Hepatocyte (in vitro differentiated cells): ENCODE measurements at regions not wholly inside any gene's neighbourhood (a gene's known extent, or its start where the extent isn't known, plus 50 kb on each side); places are given as distances from the start of the nearest gene placed in this dataset.
"Not testable (repeated sequence)": the region's sequence is repeated elsewhere in the genome, so short reads cannot be mapped to it uniquely, and the experiment has no call there.

Experiments used
- DNase-seq: peaks from one replicate; pipeline ENCODE4 v3.0.0-alpha.2; 2016; ENCODE audit warnings: low spot score
- H2AFZ ChIP-seq: fragments of 200-600 bp; sonication (generic); 2 replicates; pipeline ENCODE4 v1.6.0; 2016; ENCODE audit warnings: antibody characterized with exemption, mild to moderate bottlenecking
- H3K27ac ChIP-seq: fragments of 200-600 bp; sonication (generic); 2 replicates; pipeline ENCODE4 v1.5.1; 2016; ENCODE audit warnings: mild to moderate bottlenecking
- H3K27me3 ChIP-seq: fragments of 200-600 bp; sonication (generic); 2 replicates; pipeline ENCODE4 v1.6.1; 2016
- H3K36me3 ChIP-seq: fragments of 200-600 bp; sonication (generic); replicated peaks from 2 replicates; pipeline ENCODE4 v1.5.1; 2016; ENCODE audit warnings: low read depth; ENCODE audit not compliant: insufficient read depth
- H3K4me1 ChIP-seq: fragments of 200-600 bp; sonication (generic); 2 replicates; pipeline ENCODE4 v1.5.1; 2016; ENCODE audit warnings: mild to moderate bottlenecking, moderate library complexity; ENCODE audit not compliant: insufficient read depth
- H3K4me2 ChIP-seq: fragments of 200-600 bp; sonication (generic); 2 replicates; pipeline ENCODE4 v1.6.0; 2016
- H3K4me3 ChIP-seq: fragments of 200-600 bp; sonication (generic); 2 replicates; pipeline ENCODE4 v1.5.1; 2016; ENCODE audit warnings: mild to moderate bottlenecking
- H3K79me2 ChIP-seq: fragments of 200-600 bp; sonication (generic); 2 replicates; pipeline ENCODE4 v1.6.0; 2017; ENCODE audit warnings: mild to moderate bottlenecking
- H3K9me2 ChIP-seq: fragments of 200-600 bp; sonication (generic); replicated peaks from 2 replicates; pipeline ENCODE4 v1.6.0; 2017; ENCODE audit warnings: mild to moderate bottlenecking; ENCODE audit not compliant: insufficient read depth
- H3K9me3 ChIP-seq: fragments of 200-600 bp; sonication (generic); 2 replicates; pipeline ENCODE4 v1.5.1; 2016; ENCODE audit warnings: low read depth, mild to moderate bottlenecking
- H4K20me1 ChIP-seq: fragments of 200-600 bp; sonication (generic); 2 replicates; pipeline ENCODE4 v1.6.0; 2016; ENCODE audit warnings: mild to moderate bottlenecking; ENCODE audit not compliant: insufficient read depth, poor library complexity, severe bottlenecking
- CTCF ChIP-seq: fragments of 200-600 bp; sonication (generic); IDR thresholded peaks from 2 replicates; pipeline ENCODE4 v1.5.1; 2016; ENCODE audit warnings: antibody characterized with exemption, mild to moderate bottlenecking; ENCODE audit not compliant: poor library complexity
- EZH2 ChIP-seq: fragments of 200-600 bp; sonication (generic); IDR thresholded peaks from 2 replicates; pipeline ENCODE4 v1.6.1; 2016; ENCODE audit warnings: antibody characterized with exemption, mild to moderate bottlenecking, borderline replicate concordance
- EZH2phosphoT487 ChIP-seq: fragments of 200-600 bp; sonication (generic); IDR thresholded peaks from one replicate; pipeline ENCODE4 v1.6.1; 2018; ENCODE audit warnings: antibody characterized with exemption, mild to moderate bottlenecking, low read depth, moderate library complexity; ENCODE audit not compliant: unreplicated experiment, severe bottlenecking
- WGBS: methylation state at CpG from one replicate; pipeline ENCODE4 v1.1.6; 2016; ENCODE audit warnings: low lambda C conversion rate; ENCODE audit errors: missing lambda C conversion rate; 5-methylcytosine and 5-hydroxymethylcytosine counted together

DNA sequence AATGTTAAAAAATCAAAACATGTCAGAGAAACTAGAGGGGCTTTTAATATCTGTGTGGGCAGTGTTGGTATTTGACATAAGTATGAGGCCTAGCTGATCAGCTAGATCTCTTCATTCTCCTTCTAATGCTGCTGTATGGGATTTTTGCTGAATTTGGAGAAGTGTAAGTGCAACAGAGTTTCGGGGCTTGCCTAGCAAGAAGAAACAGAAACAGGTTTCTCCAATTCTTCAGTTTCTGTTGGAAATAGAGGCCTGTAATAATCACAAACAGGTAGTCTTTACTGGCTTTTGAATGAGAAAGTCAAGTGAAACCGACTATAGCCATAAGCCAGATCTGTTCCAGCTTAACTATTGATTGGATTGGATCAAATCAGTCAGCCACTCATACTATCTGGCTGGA, 96.4 kb upstream of the PCLO start:
- H2AFZ ChIP-seq = no peak overlapping the region
- no peak for TF ChIP-seq EZH2phosphoT487
- no peak for TF ChIP-seq CTCF
- TF ChIP-seq EZH2 = no peak
- no peaks in the 10 kb centered on the region for H3K36me3 ChIP-seq
- H4K20me1 ChIP-seq = no peaks in the 10 kb centered on the region
- H3K9me2 ChIP-seq = no peaks in the 10 kb centered on the region
- H3K4me2 ChIP-seq = no peak overlapping the region
- 88% methylated on average over 2 of the region's 2 CpGs for WGBS
- H3K9me3 ChIP-seq = no peaks in the 10 kb centered on the region
- no peak overlapping the region for H3K4me3 ChIP-seq
- H3K4me1 ChIP-seq = no peaks in the 10 kb centered on the region
- H3K79me2 ChIP-seq = no peaks in the 10 kb centered on the region
- no peak overlapping the region for H3K27ac ChIP-seq
- no peak for DNase-seq
- no peaks in the 10 kb centered on the region for H3K27me3 ChIP-seq

GRCh38 chr7:83248000-83248399, 85.3 kb upstream of the PCLO start:
- Histone ChIP-seq H3K79me2 (no peaks in the 10 kb centered on the region), H3K9me2 (no peaks in the 10 kb centered on the region), H3K4me1 (no peaks in the 10 kb centered on the region), H3K27ac (no peak overlapping the region), H2AFZ (no peak overlapping the region), H4K20me1 (no peaks in the 10 kb centered on the region), H3K9me3 (no peaks in the 10 kb centered on the region), H3K4me2 (no peak overlapping the region), H3K4me3 (no peak overlapping the region), H3K36me3 (no peaks in the 10 kb centered on the region), H3K27me3 (no peaks in the 10 kb centered on the region)
- WGBS = 77% methylated on average over 3 of the region's 3 CpGs
- no peak for TF ChIP-seq EZH2phosphoT487
- no peak for TF ChIP-seq CTCF
- TF ChIP-seq EZH2 = no peak
- no peak for DNase-seq

DNA sequence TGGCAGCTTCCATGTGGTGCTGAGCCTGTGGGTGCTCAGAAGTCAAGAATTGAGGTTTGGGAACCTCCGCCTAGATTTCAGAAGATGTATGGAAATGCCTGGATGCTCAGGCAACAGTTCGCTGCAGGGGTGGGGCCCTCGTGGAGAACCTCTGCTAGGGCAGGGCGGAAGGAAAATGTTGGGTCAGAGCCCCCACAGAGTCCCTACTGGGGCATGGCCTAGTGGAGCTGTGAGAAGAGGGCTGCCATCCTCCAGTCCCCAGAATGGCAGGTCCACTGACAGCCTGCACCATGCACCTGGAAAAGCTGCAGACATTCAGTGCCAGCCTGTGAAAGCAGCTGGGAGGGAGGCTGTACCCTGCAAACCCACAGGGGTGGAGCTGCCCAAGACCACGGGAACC, 56.5 kb upstream of the PCLO start:
- H3K27ac ChIP-seq, H3K36me3 ChIP-seq, H3K27me3 ChIP-seq, H3K4me3 ChIP-seq, H3K4me2 ChIP-seq, H3K9me3 ChIP-seq, H3K9me2 ChIP-seq, H4K20me1 ChIP-seq, DNase-seq, H3K4me1 ChIP-seq, H3K79me2 ChIP-seq, H2AFZ ChIP-seq: not testable (repeated sequence)
- 91% methylated on average over 5 of the region's 5 CpGs for WGBS

GRCh38 chr7:83212883-83213282, 50.2 kb upstream of the PCLO start:
- 66% methylated on average over 2 of the region's 2 CpGs for WGBS
- H2AFZ ChIP-seq = no peak overlapping the region
- H4K20me1 ChIP-seq = no peaks in the 10 kb centered on the region
- no peak overlapping the region for H3K4me2 ChIP-seq
- no peak overlapping the region for H3K27ac ChIP-seq
- no peaks in the 10 kb centered on the region for H3K27me3 ChIP-seq
- no peaks in the 10 kb centered on the region for H3K9me3 ChIP-seq
- no peaks in the 10 kb centered on the region for H3K36me3 ChIP-seq
- DNase-seq = no peak
- no peaks in the 10 kb centered on the region for H3K9me2 ChIP-seq
- TF ChIP-seq CTCF (no peak), EZH2phosphoT487 (no peak)
- H3K79me2 ChIP-seq = no peaks in the 10 kb centered on the region
- H3K4me1 ChIP-seq = no peaks in the 10 kb centered on the region
- no peak overlapping the region for H3K4me3 ChIP-seq
